GM23338 (cell line): ENCODE measurements at regions not wholly inside any gene's neighbourhood (a gene's known extent, or its start where the extent isn't known, plus 50 kb on each side); places are given as distances from the start of the nearest gene placed in this dataset.

Experiments
- ATAC-seq: fragments of 200-7000 bp; cut with Tn5 transposase; 3 replicates; pipeline ENCODE4 v1.9.1; 2020
- DNase-seq: peaks from one replicate; pipeline ENCODE4 v3.0.0-alpha.2; 2015; ENCODE audit warnings: low spot score
- H2AFZ ChIP-seq: fragments of 200-600 bp; sonication (generic); 2 replicates; pipeline ENCODE4 v1.8.0; 2016; ENCODE audit warnings: antibody characterized with exemption, mild to moderate bottlenecking, moderate library complexity
- H3F3A ChIP-seq: fragments of 200-600 bp; sonication (generic); replicated peaks from 2 replicates; pipeline ENCODE4 v1.8.0; 2017; ENCODE audit warnings: antibody characterized with exemption, mixed run types, low read depth
- H3K27ac ChIP-seq: fragments of 200-600 bp; sonication (generic); 2 replicates; pipeline ENCODE4 v1.6.1; 2016; ENCODE audit warnings: low read depth
- H3K27me3 ChIP-seq: fragments of 200-600 bp; sonication (generic); 2 replicates; pipeline ENCODE4 v1.8.0; 2016; ENCODE audit warnings: mild to moderate bottlenecking, mixed run types, moderate library complexity; ENCODE audit not compliant: insufficient read depth
- H3K36me3 ChIP-seq: fragments of 200-600 bp; sonication (generic); 2 replicates; pipeline ENCODE4 v1.8.0; 2016; ENCODE audit warnings: mild to moderate bottlenecking; ENCODE audit not compliant: insufficient read depth
- H3K4me1 ChIP-seq: fragments of 200-600 bp; sonication (generic); 2 replicates; pipeline ENCODE4 v1.8.0; 2016; ENCODE audit warnings: mild to moderate bottlenecking, moderate library complexity; ENCODE audit not compliant: insufficient read depth
- H3K4me2 ChIP-seq: fragments of 200-600 bp; sonication (generic); 2 replicates; pipeline ENCODE4 v1.7.1; 2017; ENCODE audit warnings: mixed run types
- H3K4me3 ChIP-seq: fragments of 200-600 bp; sonication (generic); 2 replicates; pipeline ENCODE4 v1.6.1; 2016; ENCODE audit warnings: mixed run types
- H3K79me2 ChIP-seq: fragments of 200-600 bp; sonication (generic); replicated peaks from 2 replicates; pipeline ENCODE4 v1.8.0; 2017; ENCODE audit warnings: mild to moderate bottlenecking; ENCODE audit not compliant: insufficient read depth
- H3K9me2 ChIP-seq: fragments of 200-600 bp; sonication (generic); 2 replicates; pipeline ENCODE4 v1.8.0; 2017; ENCODE audit not compliant: insufficient read depth
- H4K20me1 ChIP-seq: fragments of 200-600 bp; sonication (generic); replicated peaks from 2 replicates; pipeline ENCODE4 v1.8.0; 2017; ENCODE audit warnings: mild to moderate bottlenecking; ENCODE audit not compliant: insufficient read depth
- H3K27ac Mint-ChIP-seq: 2 replicates; pipeline ENCODE4 v1.8.0; 2020; ENCODE audit warnings: inconsistent platforms, mild to moderate bottlenecking, moderate library complexity, mixed read lengths
- H3K27me3 Mint-ChIP-seq: 3 replicates; pipeline ENCODE4 v1.8.0; 2022; ENCODE audit warnings: low read depth, mild to moderate bottlenecking, moderate library complexity, mixed read lengths, inconsistent platforms; ENCODE audit not compliant: insufficient read depth, poor library complexity
- H3K36me3 Mint-ChIP-seq: 3 replicates; pipeline ENCODE4 v1.8.0; 2021; ENCODE audit warnings: low read depth, mild to moderate bottlenecking, inconsistent platforms, moderate library complexity, mixed read lengths
- H3K4me1 Mint-ChIP-seq: 3 replicates; pipeline ENCODE4 v1.8.0; 2020; ENCODE audit warnings: mild to moderate bottlenecking, inconsistent platforms, mixed read lengths
- H3K4me3 Mint-ChIP-seq: 3 replicates; pipeline ENCODE4 v1.8.0; 2021; ENCODE audit warnings: moderate library complexity, mild to moderate bottlenecking, inconsistent platforms, mixed read lengths
- H3K9me3 Mint-ChIP-seq: 3 replicates; pipeline ENCODE4 v1.8.0; 2020; ENCODE audit warnings: moderate library complexity, mild to moderate bottlenecking, inconsistent platforms, mixed read lengths
- CREB1 ChIP-seq: fragments of 250-450 bp; sonication (Bioruptor Pico); IDR thresholded peaks from 2 replicates; pipeline ENCODE4 v1.5.0; 2020; ENCODE audit warnings: low read depth, mild to moderate bottlenecking, moderate library complexity
- EZH2phosphoT487 ChIP-seq: fragments of 200-600 bp; sonication (generic); IDR thresholded peaks from one replicate; pipeline ENCODE4 v1.8.1; 2018; ENCODE audit warnings: antibody characterized with exemption; ENCODE audit not compliant: unreplicated experiment
- NANOG ChIP-seq: IDR thresholded peaks from 2 replicates; pipeline ENCODE4 v1.6.1; 2016; ENCODE audit warnings: antibody characterized with exemption, borderline replicate concordance
- STAT1 ChIP-seq: IDR thresholded peaks from one replicate; pipeline ENCODE4 v1.6.1; 2016; ENCODE audit warnings: antibody characterized with exemption; ENCODE audit not compliant: unreplicated experiment
- ZNF114 ChIP-seq: fragments of 250-450 bp; sonication (Bioruptor Pico); IDR thresholded peaks from 2 replicates; pipeline ENCODE4 v1.5.0; 2020; ENCODE audit warnings: mild to moderate bottlenecking, moderate library complexity
- ZNF331 ChIP-seq: fragments of 250-450 bp; sonication (Bioruptor Pico); IDR thresholded peaks from 2 replicates; pipeline ENCODE4 v1.5.0; 2020; ENCODE audit warnings: low read depth, mild to moderate bottlenecking, moderate library complexity
- TF ChIP-seq, protein P1 (sequence below), 2 experiments: fragments of 200-600 bp in 1 of 2; sonication (generic) in 1 of 2; conservative IDR thresholded peaks; 2 replicates each; pipeline versions ENCODE4 v1.5.1 to v1.6.1; 2016 to 2017; ENCODE audit warnings: antibody characterized with exemption in 2 of 2, low read depth in 2 of 2, mild to moderate bottlenecking in 2 of 2, moderate library complexity in 1 of 2
- TF ChIP-seq, protein P2 (sequence below): IDR thresholded peaks from one replicate; pipeline ENCODE4 v1.6.1; 2018; ENCODE audit warnings: antibody characterized with exemption; ENCODE audit not compliant: unreplicated experiment
- TF ChIP-seq, protein P3 (sequence below): fragments of 250-450 bp; sonication (Bioruptor Pico); IDR thresholded peaks from 2 replicates; pipeline ENCODE4 v1.5.0; 2020; ENCODE audit warnings: mild to moderate bottlenecking, moderate library complexity

DNA sequence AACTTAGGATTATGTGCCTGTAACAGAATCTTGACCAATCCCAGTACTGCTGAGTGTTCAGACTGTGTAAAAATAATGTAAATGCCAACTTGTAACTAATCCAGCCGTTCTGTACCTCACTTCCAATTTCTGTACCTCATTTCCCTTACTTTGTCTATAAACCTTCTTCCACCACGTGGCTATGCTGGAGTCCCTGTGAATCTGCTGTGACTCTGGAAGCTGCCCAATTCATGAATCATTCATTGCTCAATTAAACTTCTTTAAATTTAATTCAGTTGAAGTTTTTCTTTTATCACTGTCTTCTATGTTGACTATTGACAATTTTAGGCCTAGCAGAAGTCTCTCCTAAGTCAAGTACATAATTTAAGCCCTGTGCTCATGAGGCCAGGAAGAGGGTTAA, 215.3 kb upstream of the RHOBTB1 start:
- no peaks in the 10 kb centered on the region for H3K36me3 Mint-ChIP-seq
- Histone ChIP-seq H3K27me3 (no peaks in the 10 kb centered on the region), H4K20me1 (no peaks in the 10 kb centered on the region), H3K4me1 (0 out of 2 replicates have a peak, but pooled peaks cover 5% of the 10 kb centered on the region), H3K4me3 (no peak overlapping the region), H3K36me3 (no peaks in the 10 kb centered on the region), H3K27ac (no peak overlapping the region), H2AFZ (no peak overlapping the region), H3K79me2 (no peaks in the 10 kb centered on the region), H3F3A (no peaks in the 10 kb centered on the region), H3K4me2 (no peak overlapping the region), H3K9me2 (no peaks in the 10 kb centered on the region; the same call in 1 of the 2 replicates)
- no peaks in the 10 kb centered on the region for H3K9me3 Mint-ChIP-seq
- ATAC-seq (no peak), DNase-seq (no peak)
- H3K27ac Mint-ChIP-seq: no peak overlapping the region
- H3K4me1 Mint-ChIP-seq: peaks cover 3% of the 10 kb centered on the region; the same call in 2 of the 3 replicates
- no peak overlapping the region for H3K4me3 Mint-ChIP-seq
- TF ChIP-seq, protein P1, sequence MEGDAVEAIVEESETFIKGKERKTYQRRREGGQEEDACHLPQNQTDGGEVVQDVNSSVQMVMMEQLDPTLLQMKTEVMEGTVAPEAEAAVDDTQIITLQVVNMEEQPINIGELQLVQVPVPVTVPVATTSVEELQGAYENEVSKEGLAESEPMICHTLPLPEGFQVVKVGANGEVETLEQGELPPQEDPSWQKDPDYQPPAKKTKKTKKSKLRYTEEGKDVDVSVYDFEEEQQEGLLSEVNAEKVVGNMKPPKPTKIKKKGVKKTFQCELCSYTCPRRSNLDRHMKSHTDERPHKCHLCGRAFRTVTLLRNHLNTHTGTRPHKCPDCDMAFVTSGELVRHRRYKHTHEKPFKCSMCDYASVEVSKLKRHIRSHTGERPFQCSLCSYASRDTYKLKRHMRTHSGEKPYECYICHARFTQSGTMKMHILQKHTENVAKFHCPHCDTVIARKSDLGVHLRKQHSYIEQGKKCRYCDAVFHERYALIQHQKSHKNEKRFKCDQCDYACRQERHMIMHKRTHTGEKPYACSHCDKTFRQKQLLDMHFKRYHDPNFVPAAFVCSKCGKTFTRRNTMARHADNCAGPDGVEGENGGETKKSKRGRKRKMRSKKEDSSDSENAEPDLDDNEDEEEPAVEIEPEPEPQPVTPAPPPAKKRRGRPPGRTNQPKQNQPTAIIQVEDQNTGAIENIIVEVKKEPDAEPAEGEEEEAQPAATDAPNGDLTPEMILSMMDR (conservative IDR thresholded peaks at IDR 0.05; ENCODE audit: low read depth in 2 of 2): no peak
- TF ChIP-seq ZNF114 (CRISPR knock-in tag) (no peak), CREB1 (CRISPR knock-in tag) (no peak), NANOG (no peak), EZH2phosphoT487 (no peak), ZNF331 (CRISPR knock-in tag) (no peak), STAT1 (no peak)
- TF ChIP-seq, protein P2, sequence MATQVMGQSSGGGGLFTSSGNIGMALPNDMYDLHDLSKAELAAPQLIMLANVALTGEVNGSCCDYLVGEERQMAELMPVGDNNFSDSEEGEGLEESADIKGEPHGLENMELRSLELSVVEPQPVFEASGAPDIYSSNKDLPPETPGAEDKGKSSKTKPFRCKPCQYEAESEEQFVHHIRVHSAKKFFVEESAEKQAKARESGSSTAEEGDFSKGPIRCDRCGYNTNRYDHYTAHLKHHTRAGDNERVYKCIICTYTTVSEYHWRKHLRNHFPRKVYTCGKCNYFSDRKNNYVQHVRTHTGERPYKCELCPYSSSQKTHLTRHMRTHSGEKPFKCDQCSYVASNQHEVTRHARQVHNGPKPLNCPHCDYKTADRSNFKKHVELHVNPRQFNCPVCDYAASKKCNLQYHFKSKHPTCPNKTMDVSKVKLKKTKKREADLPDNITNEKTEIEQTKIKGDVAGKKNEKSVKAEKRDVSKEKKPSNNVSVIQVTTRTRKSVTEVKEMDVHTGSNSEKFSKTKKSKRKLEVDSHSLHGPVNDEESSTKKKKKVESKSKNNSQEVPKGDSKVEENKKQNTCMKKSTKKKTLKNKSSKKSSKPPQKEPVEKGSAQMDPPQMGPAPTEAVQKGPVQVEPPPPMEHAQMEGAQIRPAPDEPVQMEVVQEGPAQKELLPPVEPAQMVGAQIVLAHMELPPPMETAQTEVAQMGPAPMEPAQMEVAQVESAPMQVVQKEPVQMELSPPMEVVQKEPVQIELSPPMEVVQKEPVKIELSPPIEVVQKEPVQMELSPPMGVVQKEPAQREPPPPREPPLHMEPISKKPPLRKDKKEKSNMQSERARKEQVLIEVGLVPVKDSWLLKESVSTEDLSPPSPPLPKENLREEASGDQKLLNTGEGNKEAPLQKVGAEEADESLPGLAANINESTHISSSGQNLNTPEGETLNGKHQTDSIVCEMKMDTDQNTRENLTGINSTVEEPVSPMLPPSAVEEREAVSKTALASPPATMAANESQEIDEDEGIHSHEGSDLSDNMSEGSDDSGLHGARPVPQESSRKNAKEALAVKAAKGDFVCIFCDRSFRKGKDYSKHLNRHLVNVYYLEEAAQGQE: no peak
- TF ChIP-seq, protein P3, sequence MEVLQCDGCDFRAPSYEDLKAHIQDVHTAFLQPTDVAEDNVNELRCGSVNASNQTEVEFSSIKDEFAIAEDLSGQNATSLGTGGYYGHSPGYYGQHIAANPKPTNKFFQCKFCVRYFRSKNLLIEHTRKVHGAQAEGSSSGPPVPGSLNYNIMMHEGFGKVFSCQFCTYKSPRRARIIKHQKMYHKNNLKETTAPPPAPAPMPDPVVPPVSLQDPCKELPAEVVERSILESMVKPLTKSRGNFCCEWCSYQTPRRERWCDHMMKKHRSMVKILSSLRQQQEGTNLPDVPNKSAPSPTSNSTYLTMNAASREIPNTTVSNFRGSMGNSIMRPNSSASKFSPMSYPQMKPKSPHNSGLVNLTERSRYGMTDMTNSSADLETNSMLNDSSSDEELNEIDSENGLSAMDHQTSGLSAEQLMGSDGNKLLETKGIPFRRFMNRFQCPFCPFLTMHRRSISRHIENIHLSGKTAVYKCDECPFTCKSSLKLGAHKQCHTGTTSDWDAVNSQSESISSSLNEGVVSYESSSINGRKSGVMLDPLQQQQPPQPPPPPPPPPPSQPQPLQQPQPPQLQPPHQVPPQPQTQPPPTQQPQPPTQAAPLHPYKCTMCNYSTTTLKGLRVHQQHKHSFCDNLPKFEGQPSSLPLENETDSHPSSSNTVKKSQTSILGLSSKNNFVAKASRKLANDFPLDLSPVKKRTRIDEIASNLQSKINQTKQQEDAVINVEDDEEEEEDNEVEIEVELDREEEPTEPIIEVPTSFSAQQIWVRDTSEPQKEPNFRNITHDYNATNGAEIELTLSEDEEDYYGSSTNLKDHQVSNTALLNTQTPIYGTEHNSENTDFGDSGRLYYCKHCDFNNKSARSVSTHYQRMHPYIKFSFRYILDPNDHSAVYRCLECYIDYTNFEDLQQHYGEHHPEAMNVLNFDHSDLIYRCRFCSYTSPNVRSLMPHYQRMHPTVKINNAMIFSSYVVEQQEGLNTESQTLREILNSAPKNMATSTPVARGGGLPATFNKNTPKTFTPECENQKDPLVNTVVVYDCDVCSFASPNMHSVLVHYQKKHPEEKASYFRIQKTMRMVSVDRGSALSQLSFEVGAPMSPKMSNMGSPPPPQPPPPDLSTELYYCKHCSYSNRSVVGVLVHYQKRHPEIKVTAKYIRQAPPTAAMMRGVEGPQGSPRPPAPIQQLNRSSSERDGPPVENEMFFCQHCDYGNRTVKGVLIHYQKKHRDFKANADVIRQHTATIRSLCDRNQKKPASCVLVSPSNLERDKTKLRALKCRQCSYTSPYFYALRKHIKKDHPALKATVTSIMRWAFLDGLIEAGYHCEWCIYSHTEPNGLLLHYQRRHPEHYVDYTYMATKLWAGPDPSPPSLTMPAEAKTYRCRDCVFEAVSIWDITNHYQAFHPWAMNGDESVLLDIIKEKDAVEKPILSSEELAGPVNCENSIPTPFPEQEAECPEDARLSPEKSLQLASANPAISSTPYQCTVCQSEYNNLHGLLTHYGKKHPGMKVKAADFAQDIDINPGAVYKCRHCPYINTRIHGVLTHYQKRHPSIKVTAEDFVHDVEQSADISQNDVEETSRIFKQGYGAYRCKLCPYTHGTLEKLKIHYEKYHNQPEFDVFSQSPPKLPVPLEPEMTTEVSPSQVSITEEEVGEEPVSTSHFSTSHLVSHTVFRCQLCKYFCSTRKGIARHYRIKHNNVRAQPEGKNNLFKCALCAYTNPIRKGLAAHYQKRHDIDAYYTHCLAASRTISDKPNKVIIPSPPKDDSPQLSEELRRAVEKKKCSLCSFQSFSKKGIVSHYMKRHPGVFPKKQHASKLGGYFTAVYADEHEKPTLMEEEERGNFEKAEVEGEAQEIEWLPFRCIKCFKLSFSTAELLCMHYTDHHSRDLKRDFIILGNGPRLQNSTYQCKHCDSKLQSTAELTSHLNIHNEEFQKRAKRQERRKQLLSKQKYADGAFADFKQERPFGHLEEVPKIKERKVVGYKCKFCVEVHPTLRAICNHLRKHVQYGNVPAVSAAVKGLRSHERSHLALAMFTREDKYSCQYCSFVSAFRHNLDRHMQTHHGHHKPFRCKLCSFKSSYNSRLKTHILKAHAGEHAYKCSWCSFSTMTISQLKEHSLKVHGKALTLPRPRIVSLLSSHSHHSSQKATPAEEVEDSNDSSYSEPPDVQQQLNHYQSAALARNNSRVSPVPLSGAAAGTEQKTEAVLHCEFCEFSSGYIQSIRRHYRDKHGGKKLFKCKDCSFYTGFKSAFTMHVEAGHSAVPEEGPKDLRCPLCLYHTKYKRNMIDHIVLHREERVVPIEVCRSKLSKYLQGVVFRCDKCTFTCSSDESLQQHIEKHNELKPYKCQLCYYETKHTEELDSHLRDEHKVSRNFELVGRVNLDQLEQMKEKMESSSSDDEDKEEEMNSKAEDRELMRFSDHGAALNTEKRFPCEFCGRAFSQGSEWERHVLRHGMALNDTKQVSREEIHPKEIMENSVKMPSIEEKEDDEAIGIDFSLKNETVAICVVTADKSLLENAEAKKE (CRISPR knock-in tag): no peak
- peaks cover 2% of the 10 kb centered on the region for H3K27me3 Mint-ChIP-seq
